Activated gamma-delta T cell treated with Interleukin-2 at 50 U/mL for 16 hours (primary cell): ENCODE measurements at regions not wholly inside any gene's neighbourhood (a gene's known extent, or its start where the extent isn't known, plus 50 kb on each side); places are given as distances from the start of the nearest gene placed in this dataset.

Experiments used
- DNase-seq: peaks from one replicate; pipeline ENCODE4 v3.0.0-alpha.2; 2020

DNA sequence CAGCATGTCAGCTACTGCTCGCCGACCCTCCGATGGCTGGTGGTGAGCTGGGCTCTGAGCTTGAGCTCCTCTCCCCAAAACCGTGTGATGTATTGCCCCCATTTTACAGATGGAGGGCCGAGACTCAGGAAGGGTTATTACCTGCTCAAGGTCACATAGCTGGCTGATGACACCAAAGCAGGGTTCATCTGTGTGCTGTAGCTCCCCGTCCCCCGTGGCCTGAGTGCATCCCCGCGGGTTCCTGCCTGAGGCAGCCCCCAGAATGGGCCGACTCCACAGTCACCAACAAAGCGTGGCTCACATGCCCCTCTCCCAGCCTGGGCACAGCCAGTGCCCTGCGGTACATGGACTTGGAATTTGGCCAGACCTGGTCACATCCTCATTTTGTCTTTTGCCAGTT lies 198.6 kb downstream of the TFCP2L1 start:
- no peak for DNase-seq

GRCh38 chr2:121087117-121087516 lies 197.9 kb downstream of the TFCP2L1 start:
- DNase-seq, result no peak

GRCh38 chr2:121088251-121089165 lies 196.5 kb downstream of the TFCP2L1 start:
- no peak for DNase-seq

DNA sequence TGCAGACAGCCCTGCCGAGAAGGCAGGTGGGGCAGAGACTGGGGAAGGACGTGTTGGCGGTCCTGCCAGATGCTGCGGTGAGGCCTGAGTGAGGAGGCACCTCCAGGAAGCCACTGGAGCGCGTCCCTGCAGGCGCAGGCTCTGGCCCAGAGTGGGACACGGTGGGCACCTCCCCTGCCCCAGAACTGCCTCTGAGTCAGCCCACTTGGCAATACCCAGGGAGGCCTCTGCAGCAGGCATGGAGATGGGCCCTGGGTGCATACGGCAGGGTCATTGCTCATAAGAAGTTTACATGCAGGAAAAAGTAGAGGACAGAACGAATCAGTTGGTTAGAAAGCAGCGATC lies 195.9 kb downstream of the TFCP2L1 start:
- DNase-seq, result no peak

DNA sequence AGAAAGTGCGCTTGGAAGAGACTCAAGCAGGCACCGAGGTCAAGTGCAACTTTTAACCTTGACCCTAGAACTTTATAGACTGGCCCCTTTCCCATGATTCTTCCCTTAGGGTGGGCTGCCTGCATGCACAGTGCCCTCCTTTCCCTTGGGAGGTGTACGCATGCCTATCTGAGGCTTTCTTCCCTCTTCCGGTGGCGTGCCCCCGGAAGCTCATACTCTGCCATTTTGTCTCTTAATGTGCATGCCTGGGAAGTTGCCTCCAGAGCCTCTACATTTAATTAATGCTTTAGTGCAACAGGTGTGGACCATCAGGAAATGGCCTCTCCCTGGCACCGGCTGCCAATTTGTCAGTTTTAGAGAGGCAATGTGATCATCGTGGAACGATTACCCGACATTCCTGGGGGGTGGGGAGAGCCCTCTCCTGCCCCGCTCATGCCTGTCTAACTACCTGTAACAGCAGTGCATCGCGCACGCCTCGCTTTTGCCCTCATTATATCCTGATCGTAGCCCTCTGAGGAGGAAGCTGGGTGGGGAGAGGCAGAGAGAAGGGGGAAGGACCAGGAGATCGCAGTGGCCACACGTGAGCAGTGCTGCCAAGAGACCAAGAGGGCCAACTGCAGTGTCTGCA lies 194.8 kb downstream of the TFCP2L1 start:
- no peak for DNase-seq

DNA sequence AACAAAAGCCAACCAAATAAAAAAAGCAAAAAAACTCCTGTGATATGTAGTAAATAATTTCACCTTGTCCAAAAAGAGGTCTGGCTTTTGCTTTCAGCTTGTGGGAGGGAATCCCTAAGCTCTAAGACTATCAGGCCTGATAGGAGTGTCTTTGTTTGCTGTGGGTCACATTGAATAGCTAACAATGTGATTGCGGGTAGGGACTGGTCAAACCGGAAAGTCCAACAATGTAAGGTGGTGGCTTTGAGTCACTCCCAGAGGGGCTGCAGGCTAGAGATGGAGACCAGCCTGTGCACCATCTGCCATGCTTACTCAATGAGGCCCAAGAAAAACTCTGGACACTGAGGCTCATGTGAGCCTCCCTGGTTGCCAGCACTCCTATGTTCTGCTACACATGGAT lies 192.9 kb downstream of the TFCP2L1 start:
- DNase-seq, result no peak

GRCh38 chr2:121093692-121094091 lies 191.3 kb downstream of the TFCP2L1 start:
- no peak for DNase-seq

DNA sequence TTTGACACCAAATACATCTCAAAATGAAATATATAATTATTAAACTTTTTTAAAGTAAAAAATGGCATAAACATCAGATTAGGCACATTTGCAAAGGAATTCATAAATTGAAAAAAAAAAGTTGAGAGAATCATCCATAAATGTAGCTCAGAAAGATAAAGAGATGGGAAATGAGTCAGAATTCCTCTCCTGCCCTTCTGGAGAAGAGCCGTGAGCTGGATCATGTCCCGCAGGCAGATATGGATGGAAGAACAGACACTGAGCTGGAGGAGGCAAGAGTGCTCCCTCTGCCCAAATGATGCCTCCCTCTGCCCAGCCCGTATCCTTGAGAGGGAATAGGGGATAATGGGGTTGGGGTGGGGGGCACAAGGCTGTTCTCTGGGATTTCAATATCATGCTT lies 190.9 kb downstream of the TFCP2L1 start:
- no peak for DNase-seq

GRCh38 chr2:121094845-121095244 lies 190.2 kb downstream of the TFCP2L1 start:
- no peak for DNase-seq

- DNase-seq, result no peak
These were observed 189.5 kb downstream of the TFCP2L1 start for GRCh38 chr2:121095257-121096080.

- no peak for DNase-seq
These were observed 188.4 kb downstream of the TFCP2L1 start for GRCh38 chr2:121096611-121097010.

GRCh38 chr2:121098556-121098955 lies 186.4 kb downstream of the TFCP2L1 start:
- no peak for DNase-seq

DNA sequence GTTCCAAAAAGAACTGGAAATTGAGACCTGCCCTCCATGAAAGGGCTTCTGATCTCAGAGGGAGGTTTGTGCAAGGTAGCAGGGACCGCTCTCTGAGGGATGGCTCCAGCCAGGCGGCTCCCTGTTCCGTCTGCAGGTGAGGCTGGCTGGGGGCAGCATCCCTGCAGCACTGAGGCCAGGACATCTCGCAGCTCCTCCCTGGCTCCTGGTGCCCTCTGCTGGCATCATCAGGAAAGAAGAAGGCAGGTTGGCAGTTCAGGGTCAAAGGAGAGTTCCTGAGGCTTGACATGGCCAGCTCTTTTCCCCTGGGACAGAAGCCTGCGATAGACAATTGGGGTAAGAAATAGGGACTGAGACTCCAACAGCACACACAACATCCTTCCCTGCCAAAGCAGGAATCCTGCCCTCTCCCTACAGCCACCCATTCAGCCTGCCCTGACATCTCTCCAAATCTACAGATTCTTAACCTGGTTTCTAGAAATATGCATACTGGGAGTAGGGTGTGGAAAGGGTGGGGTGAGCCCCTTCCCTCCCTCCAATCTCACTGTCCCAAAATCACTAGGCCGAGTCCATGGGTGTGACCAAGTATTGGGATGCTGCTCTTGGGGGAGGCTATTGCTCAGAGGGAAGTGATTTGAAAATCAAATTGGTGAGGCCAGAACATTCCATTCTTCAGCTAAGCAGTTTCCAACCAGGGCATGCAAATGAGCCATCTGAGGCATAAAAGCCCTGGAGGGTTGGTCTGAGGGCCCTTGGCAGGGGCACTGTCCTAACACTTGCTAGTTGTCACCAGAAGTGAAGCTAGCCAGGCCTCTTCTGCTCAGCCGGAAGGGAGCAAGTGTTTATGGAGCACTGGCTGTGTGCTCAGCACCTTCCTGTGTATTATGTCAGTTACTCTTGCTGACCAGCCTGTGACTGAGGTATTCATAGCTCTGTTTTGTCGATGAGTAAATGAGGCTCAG lies 185.4 kb downstream of the TFCP2L1 start:
- DNase-seq, result no peak

- DNase-seq, result no peak
These were observed 183.8 kb downstream of the TFCP2L1 start for GRCh38 chr2:121101093-121101715.

DNA sequence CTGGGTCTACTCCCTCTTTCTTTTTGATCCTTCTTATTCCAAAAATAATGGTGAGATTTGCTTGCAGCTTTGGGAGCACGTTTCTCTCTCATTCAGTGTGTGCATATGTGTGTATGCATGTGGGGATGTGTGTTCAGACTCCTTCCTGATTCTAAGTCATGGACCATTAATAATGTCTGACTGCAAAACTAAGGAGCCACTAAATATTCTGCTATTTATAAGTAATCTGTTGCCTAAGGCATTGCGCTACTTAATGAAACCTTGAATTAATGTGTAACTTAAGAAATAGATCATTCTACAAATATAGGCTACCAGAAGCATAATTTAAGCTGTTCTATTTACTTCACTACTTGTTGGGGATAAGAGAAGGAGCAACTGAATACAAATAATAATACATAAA lies 182.1 kb downstream of the TFCP2L1 start:
- no peak for DNase-seq

- no peak for DNase-seq
These were observed 181.0 kb downstream of the TFCP2L1 start for GRCh38 chr2:121103960-121104359.

DNA sequence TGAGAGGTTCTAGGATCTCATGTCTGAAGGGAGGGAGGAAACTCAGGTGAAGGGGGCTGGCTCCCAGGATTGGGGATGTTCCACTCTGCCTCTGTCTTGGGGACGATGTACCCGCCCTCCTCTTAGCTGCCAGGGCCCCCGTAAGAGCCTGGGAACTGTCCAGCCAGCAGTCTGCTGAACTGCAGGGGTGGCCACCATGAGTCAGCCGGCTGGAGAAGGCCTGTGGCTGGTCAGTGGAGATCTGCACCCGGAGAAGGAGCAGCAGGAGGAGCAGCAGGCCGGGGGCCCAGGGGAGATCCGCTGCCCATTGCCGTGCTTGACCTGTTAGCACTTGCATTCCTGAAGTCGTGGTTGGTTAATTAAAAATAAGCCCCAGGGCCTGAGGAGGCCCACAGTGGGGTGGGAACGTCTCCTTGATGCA lies 180.3 kb downstream of the TFCP2L1 start:
- no peak for DNase-seq

GRCh38 chr2:121110924-121111323 lies 174.1 kb downstream of the TFCP2L1 start:
- DNase-seq, result no peak

DNA sequence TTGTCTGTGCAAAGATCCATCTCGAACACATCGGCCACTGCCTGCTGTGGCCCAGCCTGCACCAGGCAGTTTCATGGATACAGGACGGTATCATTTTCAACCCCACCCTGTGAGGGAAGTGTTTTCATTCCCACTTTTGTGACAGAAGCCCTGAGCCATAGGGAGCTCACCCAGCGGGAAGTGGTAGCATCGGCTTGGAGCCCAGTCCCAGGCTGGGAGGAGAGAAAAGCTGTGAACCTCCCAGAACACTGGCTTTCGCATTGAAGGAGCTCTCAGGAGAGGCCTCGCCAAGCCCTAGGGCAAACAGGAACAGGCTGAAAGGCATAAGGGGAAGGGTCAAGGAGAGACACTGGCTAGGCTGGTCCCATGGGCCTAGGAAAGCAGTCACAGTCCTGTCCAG lies 166.1 kb downstream of the TFCP2L1 start:
- no peak for DNase-seq

DNA sequence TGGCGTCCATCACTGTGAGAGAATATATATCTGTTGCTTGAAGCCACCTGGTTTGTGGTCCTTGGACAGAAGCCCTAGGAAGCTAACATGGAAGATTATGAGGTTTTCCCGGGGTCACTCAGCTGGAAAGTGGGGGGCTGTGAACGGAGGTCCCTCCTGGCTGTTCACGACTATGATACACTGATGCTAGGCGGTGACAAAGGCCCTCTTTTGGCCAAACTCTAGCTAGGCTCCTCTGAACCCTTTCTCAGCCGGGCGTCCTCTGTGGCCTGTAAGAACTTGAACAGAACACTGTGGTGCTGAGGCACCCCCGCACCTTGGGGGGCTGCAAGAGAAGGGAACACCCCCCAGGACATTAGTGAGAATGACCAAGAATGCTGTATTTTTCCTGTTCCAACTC lies 164.6 kb downstream of the TFCP2L1 start:
- DNase-seq, result no peak

- no peak for DNase-seq
These were observed 164.0 kb downstream of the TFCP2L1 start for GRCh38 chr2:121120991-121121390.

DNA sequence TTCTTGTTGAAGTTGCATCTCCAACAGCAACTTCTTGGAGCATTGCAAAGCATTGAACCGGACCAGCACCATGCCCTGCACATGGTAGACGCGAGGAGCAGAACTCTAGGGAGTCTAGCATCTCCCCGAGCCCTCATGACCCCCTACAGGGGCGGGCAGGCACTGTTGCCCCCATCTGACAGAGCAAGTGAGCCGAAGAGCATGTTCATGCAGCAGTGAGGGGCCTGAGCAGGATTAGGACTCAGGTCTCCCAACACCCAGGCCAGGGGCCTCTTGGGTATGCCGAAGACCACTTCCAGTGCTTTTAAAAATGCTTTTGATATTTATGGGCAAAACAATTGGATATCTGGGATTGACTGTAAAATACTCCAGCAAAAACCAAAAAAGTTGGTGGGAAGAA lies 163.3 kb downstream of the TFCP2L1 start:
- no peak for DNase-seq
